Spleen (tissue), 7 donors: ENCODE measurements at regions not wholly inside any gene's neighbourhood (a gene's known extent, or its start where the extent isn't known, plus 50 kb on each side); places are given as distances from the start of the nearest gene placed in this dataset.

Source experiments
- CTCF ChIP-seq, 11 experiments: fragments of 200-600 bp in 7 of 11; fragments of 450-650 bp in 4 of 11; sonication (generic) in 4 of 11; IDR thresholded peaks in 8 of 11; conservative IDR thresholded peaks in 3 of 11; 1 replicate in 7 of 11; 2 replicates in 4 of 11; pipeline versions ENCODE4 v1.4.0 to v1.8.0; 2016 to 2021; ENCODE audit warnings: antibody characterized with exemption in 11 of 11, inconsistent platforms in 4 of 11, mild to moderate bottlenecking in 1 of 11
- POLR2A ChIP-seq, 3 donors: fragments of 450-650 bp; IDR thresholded peaks; one replicate each; pipeline ENCODE4 v1.5.1; 2017; ENCODE audit warnings: antibody characterized with exemption in 3 of 3, mild to moderate bottlenecking in 1 of 3
- POLR2AphosphoS5 ChIP-seq, 3 donors: sonication (generic); formaldehyde crosslinking; IDR thresholded peaks; one replicate each; pipeline ENCODE4 v1.5.1; 2017; ENCODE audit warnings: antibody characterized with exemption in 3 of 3
- donor health status: DM: no; HTN: no; CAD: no; lungs with moderate emphysema.
- donor health status: DM: no; HTN: no; CAD: no.
- donor health status: DM: no; HTN: no; CAD: no.

GRCh38 chrX:146967306-146967705 is 152.8 kb upstream of the CXorf51A start:
- TF ChIP-seq CTCF (IDR thresholded peaks at IDR 0.05 in 8 of 11, conservative IDR thresholded peaks at IDR 0.05 in 3 of 11) (no peak), POLR2AphosphoS5 (IDR thresholded peaks at IDR 0.05) (no peak), POLR2A (IDR thresholded peaks at IDR 0.05) (no peak)
